Neuron (in vitro differentiated cells): ENCODE measurements at regions not wholly inside any gene's neighbourhood (a gene's known extent, or its start where the extent isn't known, plus 50 kb on each side); places are given as distances from the start of the nearest gene placed in this dataset.

ENCODE experiments used
- H2AFZ ChIP-seq: one replicate; pipeline ENCODE4 v1.6.1; 2013; ENCODE audit warnings: low read depth, mild to moderate bottlenecking, inconsistent platforms, low read length, moderate library complexity
- H3K27me3 ChIP-seq: one replicate; pipeline ENCODE4 v1.6.1; 2013; ENCODE audit warnings: low read length; ENCODE audit not compliant: insufficient read depth
- H3K36me3 ChIP-seq: one replicate; pipeline ENCODE4 v1.6.1; 2013; ENCODE audit warnings: low read length; ENCODE audit not compliant: insufficient read depth
- H3K4me1 ChIP-seq: one replicate; pipeline ENCODE4 v1.6.1; 2013; ENCODE audit warnings: low read length; ENCODE audit not compliant: insufficient read depth
- H3K4me3 ChIP-seq: 2 replicates; pipeline ENCODE4 v1.5.1; 2013; ENCODE audit warnings: mild to moderate bottlenecking, low read length, moderate library complexity
- H3K9me3 ChIP-seq: one replicate; pipeline ENCODE4 v1.6.1; 2013; ENCODE audit warnings: low read length

DNA sequence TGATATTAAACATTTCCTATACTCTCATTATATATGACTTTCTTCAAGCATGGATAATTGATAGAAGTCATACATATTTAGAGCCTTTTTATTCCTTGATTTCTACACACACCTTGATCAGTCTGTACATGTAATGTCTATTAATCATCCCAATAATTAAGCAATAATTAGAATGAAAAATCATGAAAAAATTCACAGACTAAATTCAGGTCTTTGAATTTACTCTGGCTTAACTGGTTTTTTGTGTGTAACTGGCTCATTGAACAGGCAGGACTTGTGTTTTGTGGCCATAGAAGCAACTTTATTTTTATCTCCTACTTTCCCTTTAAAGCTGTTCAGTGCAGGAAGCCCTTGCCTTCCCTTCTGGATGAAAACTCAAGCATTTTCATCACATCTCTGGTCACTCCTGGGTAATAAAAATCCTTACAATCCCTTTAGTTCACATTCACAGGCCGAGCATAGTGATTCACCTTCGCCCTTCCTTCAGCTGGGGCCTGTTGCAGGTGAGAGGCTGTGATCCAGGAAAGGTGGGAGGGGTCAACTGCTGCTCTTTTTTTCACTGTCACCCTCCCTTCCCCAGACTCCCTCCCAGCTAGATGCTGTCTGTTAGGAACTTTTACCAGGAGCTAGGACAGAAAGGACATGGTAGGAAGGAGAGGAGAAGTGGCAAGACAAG is 58.0 kb upstream of the ITSN2 start:
- Histone ChIP-seq H2AFZ (no peak overlapping the region), H3K9me3 (no peaks in the 10 kb centered on the region)

DNA sequence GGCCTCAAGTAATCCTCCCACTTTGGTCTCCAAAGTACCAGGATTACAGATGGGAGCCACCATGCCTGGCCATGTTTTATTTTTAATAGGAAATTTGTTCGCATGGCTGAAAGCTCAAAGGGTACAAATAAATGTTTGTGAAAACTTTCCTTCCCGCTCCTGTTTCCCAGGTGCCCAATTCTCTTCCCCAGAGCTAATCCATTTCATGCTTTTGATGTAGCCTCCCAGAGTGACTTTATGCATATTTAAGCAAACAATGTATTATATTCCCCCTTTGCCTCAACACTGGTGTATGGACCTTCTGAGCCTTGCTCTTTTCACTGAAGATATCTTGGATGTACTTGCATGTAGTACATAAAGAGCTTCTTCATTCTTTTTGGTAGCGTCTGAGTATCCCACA is 52.5 kb upstream of the ITSN2 start:
- no peak overlapping the region for H3K4me3 ChIP-seq
- H3K9me3 ChIP-seq: no peaks in the 10 kb centered on the region
- H3K27me3 ChIP-seq: no peaks in the 10 kb centered on the region
- H3K4me1 ChIP-seq: peaks cover 23% of the 10 kb centered on the region
- H3K36me3 ChIP-seq: no peaks in the 10 kb centered on the region
- no peak overlapping the region for H2AFZ ChIP-seq

More for the DNA sequence above, 58.0 kb upstream of the ITSN2 start:
- Histone ChIP-seq H3K4me3 (no peak overlapping the region), H3K4me1 (no peaks in the 10 kb centered on the region), H3K27me3 (no peaks in the 10 kb centered on the region), H3K36me3 (no peaks in the 10 kb centered on the region)

DNA sequence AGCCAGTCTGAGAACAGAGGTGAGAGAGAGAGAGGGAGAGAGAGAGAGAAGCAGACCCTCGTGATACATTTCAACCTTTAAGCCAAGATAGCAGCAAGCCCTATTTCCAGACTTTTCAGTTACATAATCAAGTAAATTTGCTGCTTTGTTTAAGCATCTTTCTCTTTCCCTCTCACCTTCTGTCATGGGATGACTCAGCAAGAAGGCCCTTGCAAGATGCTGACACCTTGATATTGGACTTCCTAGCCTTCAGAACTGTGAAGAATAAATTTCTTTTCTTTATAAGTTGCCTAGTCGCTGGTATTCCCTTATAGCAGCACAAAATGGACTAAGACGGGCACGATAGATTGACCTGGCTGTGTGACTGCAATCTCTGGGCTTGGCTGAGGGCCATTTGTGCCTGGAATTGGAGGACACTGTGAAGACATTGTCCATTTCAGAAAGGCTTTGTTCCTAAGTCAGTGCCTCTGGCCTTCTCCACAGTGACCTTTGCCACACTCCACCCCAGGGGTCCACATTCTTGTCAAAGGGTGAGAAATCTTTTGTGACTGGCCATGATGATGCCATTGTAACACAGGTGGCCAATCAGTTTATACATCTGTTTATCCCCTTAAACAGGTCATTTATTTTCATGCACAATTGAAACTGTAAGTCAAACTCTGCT is 51.3 kb upstream of the ITSN2 start:
- H3K4me1 ChIP-seq: peaks cover 23% of the 10 kb centered on the region
- H2AFZ ChIP-seq: no peak overlapping the region
- H3K9me3 ChIP-seq: no peaks in the 10 kb centered on the region
- no peak overlapping the region for H3K4me3 ChIP-seq
- no peaks in the 10 kb centered on the region for H3K36me3 ChIP-seq
- no peaks in the 10 kb centered on the region for H3K27me3 ChIP-seq

- H3K4me1 ChIP-seq: peaks cover 23% of the 10 kb centered on the region
- no peak overlapping the region for H3K4me3 ChIP-seq
- H3K27me3 ChIP-seq: no peaks in the 10 kb centered on the region
- H3K9me3 ChIP-seq: no peaks in the 10 kb centered on the region
- no peak overlapping the region for H2AFZ ChIP-seq
- no peaks in the 10 kb centered on the region for H3K36me3 ChIP-seq
Observed at GRCh38 chr2:24410976-24411375, 50.6 kb upstream of the ITSN2 start.

DNA sequence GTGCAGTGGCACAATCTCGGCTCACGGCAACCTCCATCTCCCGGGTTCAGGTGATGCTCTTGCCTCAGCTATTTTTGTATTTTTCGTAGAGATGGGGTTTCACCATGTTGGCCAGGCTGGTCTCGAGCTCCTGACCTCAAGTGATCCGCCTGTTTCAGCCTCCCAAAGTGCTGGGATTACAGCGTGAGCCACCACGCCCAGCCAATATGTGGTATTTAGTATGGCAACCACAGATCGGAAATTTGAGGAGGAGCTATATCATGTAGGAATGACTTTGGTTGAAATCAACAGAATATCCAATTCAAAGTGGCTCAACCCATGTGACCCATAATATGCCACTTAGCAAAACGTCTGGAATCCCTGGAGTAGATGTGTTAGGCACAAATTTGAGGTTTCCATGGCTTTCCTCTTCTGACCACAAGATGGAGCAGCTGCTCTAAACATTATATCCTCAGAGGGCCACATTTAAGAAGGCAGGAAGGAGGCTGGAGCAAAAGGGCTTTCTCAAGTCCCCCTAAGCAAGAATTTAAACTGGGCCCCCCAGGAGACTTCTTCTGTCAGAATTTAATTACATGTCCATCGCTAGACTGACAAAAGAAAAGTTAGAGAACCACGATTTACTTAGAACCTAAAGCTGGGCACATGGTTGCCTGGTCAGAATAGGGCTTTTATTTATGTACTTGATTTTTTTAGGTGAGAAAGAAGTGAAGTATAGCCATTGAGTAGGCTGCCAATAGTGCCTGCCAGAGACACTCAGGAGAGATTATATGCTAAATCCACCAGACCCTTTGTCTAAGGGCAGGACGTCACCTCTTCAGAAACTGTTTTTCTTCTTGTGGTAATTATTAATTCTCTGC is 49.6 kb upstream of the ITSN2 start:
- H3K27me3 ChIP-seq: no peaks in the 10 kb centered on the region
- no peak overlapping the region for H3K4me3 ChIP-seq
- no peak overlapping the region for H2AFZ ChIP-seq
- H3K9me3 ChIP-seq: no peaks in the 10 kb centered on the region
- H3K4me1 ChIP-seq: peaks cover 26% of the 10 kb centered on the region
- no peaks in the 10 kb centered on the region for H3K36me3 ChIP-seq
